GM23338 (cell line): ENCODE measurements at regions not wholly inside any gene's neighbourhood (a gene's known extent, or its start where the extent isn't known, plus 50 kb on each side); places are given as distances from the start of the nearest gene placed in this dataset.

Experiments
- ATAC-seq: fragments of 200-7000 bp; cut with Tn5 transposase; 3 replicates; pipeline ENCODE4 v1.9.1; 2020
- DNase-seq: peaks from one replicate; pipeline ENCODE4 v3.0.0-alpha.2; 2015; ENCODE audit warnings: low spot score
- H2AFZ ChIP-seq: fragments of 200-600 bp; sonication (generic); 2 replicates; pipeline ENCODE4 v1.8.0; 2016; ENCODE audit warnings: antibody characterized with exemption, mild to moderate bottlenecking, moderate library complexity
- H3F3A ChIP-seq: fragments of 200-600 bp; sonication (generic); replicated peaks from 2 replicates; pipeline ENCODE4 v1.8.0; 2017; ENCODE audit warnings: antibody characterized with exemption, mixed run types, low read depth
- H3K27ac ChIP-seq: fragments of 200-600 bp; sonication (generic); 2 replicates; pipeline ENCODE4 v1.6.1; 2016; ENCODE audit warnings: low read depth
- H3K27me3 ChIP-seq: fragments of 200-600 bp; sonication (generic); 2 replicates; pipeline ENCODE4 v1.8.0; 2016; ENCODE audit warnings: mild to moderate bottlenecking, mixed run types, moderate library complexity; ENCODE audit not compliant: insufficient read depth
- H3K36me3 ChIP-seq: fragments of 200-600 bp; sonication (generic); 2 replicates; pipeline ENCODE4 v1.8.0; 2016; ENCODE audit warnings: mild to moderate bottlenecking; ENCODE audit not compliant: insufficient read depth
- H3K4me1 ChIP-seq: fragments of 200-600 bp; sonication (generic); 2 replicates; pipeline ENCODE4 v1.8.0; 2016; ENCODE audit warnings: mild to moderate bottlenecking, moderate library complexity; ENCODE audit not compliant: insufficient read depth
- H3K4me2 ChIP-seq: fragments of 200-600 bp; sonication (generic); 2 replicates; pipeline ENCODE4 v1.7.1; 2017; ENCODE audit warnings: mixed run types
- H3K4me3 ChIP-seq: fragments of 200-600 bp; sonication (generic); 2 replicates; pipeline ENCODE4 v1.6.1; 2016; ENCODE audit warnings: mixed run types
- H3K79me2 ChIP-seq: fragments of 200-600 bp; sonication (generic); replicated peaks from 2 replicates; pipeline ENCODE4 v1.8.0; 2017; ENCODE audit warnings: mild to moderate bottlenecking; ENCODE audit not compliant: insufficient read depth
- H3K9me2 ChIP-seq: fragments of 200-600 bp; sonication (generic); 2 replicates; pipeline ENCODE4 v1.8.0; 2017; ENCODE audit not compliant: insufficient read depth
- H4K20me1 ChIP-seq: fragments of 200-600 bp; sonication (generic); replicated peaks from 2 replicates; pipeline ENCODE4 v1.8.0; 2017; ENCODE audit warnings: mild to moderate bottlenecking; ENCODE audit not compliant: insufficient read depth
- H3K27ac Mint-ChIP-seq: 2 replicates; pipeline ENCODE4 v1.8.0; 2020; ENCODE audit warnings: inconsistent platforms, mild to moderate bottlenecking, moderate library complexity, mixed read lengths
- H3K27me3 Mint-ChIP-seq: 3 replicates; pipeline ENCODE4 v1.8.0; 2022; ENCODE audit warnings: low read depth, mild to moderate bottlenecking, moderate library complexity, mixed read lengths, inconsistent platforms; ENCODE audit not compliant: insufficient read depth, poor library complexity
- H3K36me3 Mint-ChIP-seq: 3 replicates; pipeline ENCODE4 v1.8.0; 2021; ENCODE audit warnings: low read depth, mild to moderate bottlenecking, inconsistent platforms, moderate library complexity, mixed read lengths
- H3K4me1 Mint-ChIP-seq: 3 replicates; pipeline ENCODE4 v1.8.0; 2020; ENCODE audit warnings: mild to moderate bottlenecking, inconsistent platforms, mixed read lengths
- H3K4me3 Mint-ChIP-seq: 3 replicates; pipeline ENCODE4 v1.8.0; 2021; ENCODE audit warnings: moderate library complexity, mild to moderate bottlenecking, inconsistent platforms, mixed read lengths
- H3K9me3 Mint-ChIP-seq: 3 replicates; pipeline ENCODE4 v1.8.0; 2020; ENCODE audit warnings: moderate library complexity, mild to moderate bottlenecking, inconsistent platforms, mixed read lengths
- CREB1 ChIP-seq: fragments of 250-450 bp; sonication (Bioruptor Pico); IDR thresholded peaks from 2 replicates; pipeline ENCODE4 v1.5.0; 2020; ENCODE audit warnings: low read depth, mild to moderate bottlenecking, moderate library complexity
- CTCF ChIP-seq, 2 experiments: fragments of 200-600 bp in 1 of 2; sonication (generic) in 1 of 2; conservative IDR thresholded peaks; 2 replicates each; pipeline versions ENCODE4 v1.5.1 to v1.6.1; 2016 to 2017; ENCODE audit warnings: antibody characterized with exemption in 2 of 2, low read depth in 2 of 2, mild to moderate bottlenecking in 2 of 2, moderate library complexity in 1 of 2
- ETS1 ChIP-seq: IDR thresholded peaks from 2 replicates; pipeline ENCODE4 v1.6.1; 2016; ENCODE audit warnings: antibody characterized with exemption
- EZH2 ChIP-seq: fragments of 200-600 bp; sonication (generic); IDR thresholded peaks from one replicate; pipeline ENCODE4 v1.8.0; 2017; ENCODE audit warnings: antibody characterized with exemption, mild to moderate bottlenecking, low read depth; ENCODE audit not compliant: unreplicated experiment
- EZH2phosphoT487 ChIP-seq: fragments of 200-600 bp; sonication (generic); IDR thresholded peaks from one replicate; pipeline ENCODE4 v1.8.1; 2018; ENCODE audit warnings: antibody characterized with exemption; ENCODE audit not compliant: unreplicated experiment
- JUNB ChIP-seq: IDR thresholded peaks from one replicate; pipeline ENCODE4 v1.6.1; 2016; ENCODE audit warnings: antibody characterized with exemption; ENCODE audit not compliant: unreplicated experiment
- NANOG ChIP-seq: IDR thresholded peaks from 2 replicates; pipeline ENCODE4 v1.6.1; 2016; ENCODE audit warnings: antibody characterized with exemption, borderline replicate concordance
- POLR2AphosphoS5 ChIP-seq: IDR thresholded peaks from 2 replicates; pipeline ENCODE4 v1.6.1; 2016; ENCODE audit warnings: antibody characterized with exemption, low read depth
- REST ChIP-seq: IDR thresholded peaks from one replicate; pipeline ENCODE4 v1.6.1; 2018; ENCODE audit warnings: antibody characterized with exemption; ENCODE audit not compliant: unreplicated experiment
- STAT1 ChIP-seq: IDR thresholded peaks from one replicate; pipeline ENCODE4 v1.6.1; 2016; ENCODE audit warnings: antibody characterized with exemption; ENCODE audit not compliant: unreplicated experiment
- ZNF114 ChIP-seq: fragments of 250-450 bp; sonication (Bioruptor Pico); IDR thresholded peaks from 2 replicates; pipeline ENCODE4 v1.5.0; 2020; ENCODE audit warnings: mild to moderate bottlenecking, moderate library complexity
- ZNF331 ChIP-seq: fragments of 250-450 bp; sonication (Bioruptor Pico); IDR thresholded peaks from 2 replicates; pipeline ENCODE4 v1.5.0; 2020; ENCODE audit warnings: low read depth, mild to moderate bottlenecking, moderate library complexity
- ZNF462 ChIP-seq: fragments of 250-450 bp; sonication (Bioruptor Pico); IDR thresholded peaks from 2 replicates; pipeline ENCODE4 v1.5.0; 2020; ENCODE audit warnings: mild to moderate bottlenecking, moderate library complexity

- ATAC-seq, result no peak
- H2AFZ ChIP-seq, result no peak overlapping the region
- H3K4me3 Mint-ChIP-seq, result no peak overlapping the region
These were observed 141.8 kb upstream of the AJAP1 start for GRCh38 chr1:4512636-4513035.

More at GRCh38 chr1:4512636-4513035, 141.8 kb upstream of the AJAP1 start:
- no peaks in the 10 kb centered on the region for H3K27me3 ChIP-seq
- TF ChIP-seq NANOG (no peak), ZNF114 (CRISPR knock-in tag) (no peak), EZH2phosphoT487 (no peak), REST (no peak), ETS1 (no peak), ZNF331 (CRISPR knock-in tag) (no peak), STAT1 (no peak), EZH2 (no peak), CTCF (conservative IDR thresholded peaks at IDR 0.05; ENCODE audit: low read depth in 2 of 2) (no peak), JUNB (no peak), ZNF462 (CRISPR knock-in tag) (no peak), CREB1 (CRISPR knock-in tag) (no peak), POLR2AphosphoS5 (no peak)
- no peaks in the 10 kb centered on the region for H3F3A ChIP-seq
- H3K4me1 ChIP-seq, result no peaks in the 10 kb centered on the region
- no peak overlapping the region for H3K27ac Mint-ChIP-seq
- no peaks in the 10 kb centered on the region for H3K9me2 ChIP-seq
- DNase-seq, result no peak
- peaks cover 6% of the 10 kb centered on the region for H3K27me3 Mint-ChIP-seq
- H3K27ac ChIP-seq, result no peak overlapping the region
- no peaks in the 10 kb centered on the region for H3K4me1 Mint-ChIP-seq
- H4K20me1 ChIP-seq, result no peaks in the 10 kb centered on the region
- H3K4me3 ChIP-seq, result no peak overlapping the region
- no peaks in the 10 kb centered on the region; the same call in 1 of the 2 replicates for H3K36me3 ChIP-seq
- no peaks in the 10 kb centered on the region for H3K79me2 ChIP-seq
- peaks cover 97% of the 10 kb centered on the region for H3K9me3 Mint-ChIP-seq
- H3K36me3 Mint-ChIP-seq, result peaks cover 34% of the 10 kb centered on the region
- H3K4me2 ChIP-seq, result no peak overlapping the region
